CD14-positive monocyte (primary cell): ENCODE measurements at regions not wholly inside any gene's neighbourhood (a gene's known extent, or its start where the extent isn't known, plus 50 kb on each side); places are given as distances from the start of the nearest gene placed in this dataset.

ENCODE experiments used
- DNase-seq, 3 donors: peaks; one replicate each; pipeline ENCODE4 v3.0.0-alpha.2; 2011 to 2022
- H2AFZ ChIP-seq: 2 replicates; pipeline ENCODE4 v1.6.0; 2012; ENCODE audit warnings: mild to moderate bottlenecking, low read depth, low read length, inconsistent platforms; ENCODE audit not compliant: insufficient read depth, poor library complexity, severe bottlenecking
- H3K27ac ChIP-seq, 2 donors: 1 replicate in 1 of 2; 2 replicates in 1 of 2; pipeline ENCODE4 v1.5.1; 2012 to 2013; ENCODE audit warnings: low read length in 2 of 2, control low read depth in 1 of 2, inconsistent platforms in 1 of 2, low read depth in 1 of 2, mild to moderate bottlenecking in 1 of 2
- H3K27me3 ChIP-seq, 2 donors: one replicate each; pipeline versions ENCODE4 v1.6.0 to v1.6.1; 2011 to 2013; ENCODE audit warnings: low read length in 2 of 2; ENCODE audit not compliant: control insufficient read depth in 2 of 2, insufficient read depth in 2 of 2
- H3K36me3 ChIP-seq, 2 donors: replicated peaks in 1 of 2; 1 replicate in 1 of 2; 2 replicates in 1 of 2; pipeline versions ENCODE4 v1.5.1 to v1.6.1; 2012 to 2013; ENCODE audit warnings: low read length in 2 of 2, control low read depth in 1 of 2, inconsistent platforms in 1 of 2, mild to moderate bottlenecking in 1 of 2; ENCODE audit not compliant: insufficient read depth in 2 of 2, control insufficient read depth in 1 of 2
- H3K4me1 ChIP-seq, 2 donors: 1 replicate in 1 of 2; 2 replicates in 1 of 2; pipeline versions ENCODE4 v1.5.1 to v1.6.1; 2012 to 2013; ENCODE audit warnings: low read length in 2 of 2, control low read depth in 1 of 2, inconsistent platforms in 1 of 2, mild to moderate bottlenecking in 1 of 2, moderate library complexity in 1 of 2; ENCODE audit not compliant: insufficient read depth in 2 of 2, control insufficient read depth in 1 of 2
- H3K4me2 ChIP-seq: replicated peaks from 2 replicates; pipeline ENCODE3; 2012; ENCODE audit warnings: low read length, moderate library complexity, mild to moderate bottlenecking; ENCODE audit not compliant: poor library complexity, severe bottlenecking; ENCODE audit errors: extremely low read depth
- H3K4me3 ChIP-seq, 3 experiments: fragments of 200-600 bp in 1 of 3; sonication (generic) in 1 of 3; replicated peaks in 1 of 3; 1 replicate in 2 of 3; 2 replicates in 1 of 3; pipeline ENCODE4 v1.5.1; 2011 to 2013; ENCODE audit warnings: low read length in 3 of 3, mild to moderate bottlenecking in 3 of 3, control low read depth in 2 of 3, low read depth in 2 of 3, inconsistent platforms in 1 of 3, moderate library complexity in 1 of 3
- H3K79me2 ChIP-seq: 2 replicates; pipeline ENCODE4 v1.6.0; 2012; ENCODE audit warnings: mild to moderate bottlenecking, control low read depth, inconsistent platforms, low read length, moderate library complexity; ENCODE audit not compliant: insufficient read depth
- H3K9ac ChIP-seq: 2 replicates; pipeline ENCODE4 v1.6.0; 2017; ENCODE audit warnings: low read length, mild to moderate bottlenecking; ENCODE audit not compliant: insufficient read depth, poor library complexity, severe bottlenecking
- H3K9me3 ChIP-seq, 2 donors: replicated peaks in 1 of 2; 1 replicate in 1 of 2; 2 replicates in 1 of 2; pipeline versions ENCODE4 v1.5.1 to v1.6.1; 2012 to 2013; ENCODE audit warnings: low read length in 2 of 2, control low read depth in 1 of 2; ENCODE audit not compliant: control insufficient read depth in 1 of 2, insufficient read depth in 1 of 2
- H4K20me1 ChIP-seq: 2 replicates; pipeline ENCODE4 v1.6.0; 2012; ENCODE audit warnings: mild to moderate bottlenecking, low read length, control low read depth, moderate library complexity; ENCODE audit not compliant: insufficient read depth
- H3K27ac Mint-ChIP-seq, 7 donors: one replicate each; pipeline ENCODE4 v1.8.0; 2020; ENCODE audit warnings: mild to moderate bottlenecking in 7 of 7, mixed read lengths in 7 of 7, moderate library complexity in 6 of 7, inconsistent platforms in 2 of 7
- H3K27me3 Mint-ChIP-seq, 3 donors: one replicate each; pipeline ENCODE4 v1.8.0; 2021 to 2022; ENCODE audit warnings: low read depth in 3 of 3, mild to moderate bottlenecking in 3 of 3, mixed read lengths in 3 of 3, moderate library complexity in 3 of 3, inconsistent platforms in 1 of 3
- H3K36me3 Mint-ChIP-seq, 2 donors: one replicate each; pipeline ENCODE4 v1.8.0; 2020; ENCODE audit warnings: mixed read lengths in 2 of 2, inconsistent platforms in 1 of 2, mild to moderate bottlenecking in 1 of 2
- H3K4me1 Mint-ChIP-seq: one replicate; pipeline ENCODE4 v1.8.0; 2020; ENCODE audit warnings: mild to moderate bottlenecking, mixed read lengths
- H3K4me3 Mint-ChIP-seq, 2 donors: one replicate each; pipeline ENCODE4 v1.8.0; 2020; ENCODE audit warnings: mild to moderate bottlenecking in 2 of 2, mixed read lengths in 2 of 2, moderate library complexity in 1 of 2
- H3K9me3 Mint-ChIP-seq, 7 donors: one replicate each; pipeline ENCODE4 v1.8.0; 2020 to 2022; ENCODE audit warnings: mixed read lengths in 7 of 7, mild to moderate bottlenecking in 6 of 7, moderate library complexity in 6 of 7, inconsistent platforms in 2 of 7
- CTCF ChIP-seq: fragments of 200-600 bp; IDR thresholded peaks from one replicate; pipeline ENCODE4 v1.8.0; 2022; ENCODE audit warnings: antibody characterized with exemption, mild to moderate bottlenecking
- WGBS: methylation state at CpG from one replicate; pipeline ENCODE4 v1.1.5; 2013; ENCODE audit warnings: missing lambda C conversion rate; ENCODE audit not compliant: insufficient coverage; 5-methylcytosine and 5-hydroxymethylcytosine counted together
- intact Hi-C, 2 donors: fragments of 100-400 bp; cut with micrococcal nuclease; formaldehyde crosslinking; loops; one replicate each; pipeline versions ENCODE4 v1.15.0 to v1.15.1; 2023

GRCh38 chr2:116724550-116724949 lies 1089.9 kb upstream of the DDX18 start:
- H3K27ac ChIP-seq, result no peak overlapping the region
- intact Hi-C loops, result no loop called here

GRCh38 chr2:116732322-116732721 lies 1082.2 kb upstream of the DDX18 start:
- H3K27me3 Mint-ChIP-seq, result no peaks in the 10 kb centered on the region
- no peak for TF ChIP-seq CTCF
- Histone ChIP-seq H3K79me2 (no peaks in the 10 kb centered on the region), H4K20me1 (no peaks in the 10 kb centered on the region), H3K36me3 (no peaks in the 10 kb centered on the region), H2AFZ (no peak overlapping the region), H3K4me3 (no peak overlapping the region), H3K4me1 (no peaks in the 10 kb centered on the region), H3K27me3 (no peaks in the 10 kb centered on the region), H3K27ac (no peak overlapping the region), H3K9ac (no peak overlapping the region), H3K4me2 (no peak overlapping the region), H3K9me3 (peaks cover 5% of the 10 kb centered on the region in 2 donors)
- H3K4me3 Mint-ChIP-seq, result no peak overlapping the region
- intact Hi-C loops, result no loop called here
- H3K9me3 Mint-ChIP-seq, result peaks cover 0 to 3% (median 0%) of the 10 kb centered on the region in 7 donors
- no peak for DNase-seq
- no peak overlapping the region for H3K27ac Mint-ChIP-seq
- WGBS, result no CpG with 5 or more reads among the region's 4 CpGs
- no peaks in the 10 kb centered on the region for H3K4me1 Mint-ChIP-seq
- H3K36me3 Mint-ChIP-seq, result no peaks in the 10 kb centered on the region

More at GRCh38 chr2:116724550-116724949, 1089.9 kb upstream of the DDX18 start:
- WGBS, result no CpG with 5 or more reads among the region's 1 CpG
- no peak for TF ChIP-seq CTCF
- no peak overlapping the region for H2AFZ ChIP-seq
- no peaks in the 10 kb centered on the region for H3K36me3 ChIP-seq
- no peaks in the 10 kb centered on the region for H3K79me2 ChIP-seq
- H3K9me3 ChIP-seq, result peaks cover 5 to 12% of the 10 kb centered on the region in 2 donors
- H3K9ac ChIP-seq, result no peak overlapping the region
- H3K4me3 Mint-ChIP-seq, result no peak overlapping the region
- DNase-seq, result no peak
- no peaks in the 10 kb centered on the region for H3K4me1 ChIP-seq
- H3K27ac Mint-ChIP-seq, result no peak overlapping the region
- peaks cover 0 to 19% (median 0%) of the 10 kb centered on the region in 7 donors for H3K9me3 Mint-ChIP-seq
- no peaks in the 10 kb centered on the region for H3K4me1 Mint-ChIP-seq
- H3K4me2 ChIP-seq, result no peak overlapping the region
- no peaks in the 10 kb centered on the region for H3K27me3 ChIP-seq
- no peaks in the 10 kb centered on the region for H4K20me1 ChIP-seq
- H3K36me3 Mint-ChIP-seq, result no peaks in the 10 kb centered on the region
- no peak overlapping the region for H3K4me3 ChIP-seq
- no peaks in the 10 kb centered on the region for H3K27me3 Mint-ChIP-seq
